ENCODE measurements at regions not wholly inside any gene's neighbourhood (a gene's known extent, or its start where the extent isn't known, plus 50 kb on each side); places are given as distances from the start of the nearest gene placed in this dataset.
"Not testable (repeated sequence)": the region's sequence is repeated elsewhere in the genome, so short reads cannot be mapped to it uniquely, and the experiment has no call there.

DNA sequence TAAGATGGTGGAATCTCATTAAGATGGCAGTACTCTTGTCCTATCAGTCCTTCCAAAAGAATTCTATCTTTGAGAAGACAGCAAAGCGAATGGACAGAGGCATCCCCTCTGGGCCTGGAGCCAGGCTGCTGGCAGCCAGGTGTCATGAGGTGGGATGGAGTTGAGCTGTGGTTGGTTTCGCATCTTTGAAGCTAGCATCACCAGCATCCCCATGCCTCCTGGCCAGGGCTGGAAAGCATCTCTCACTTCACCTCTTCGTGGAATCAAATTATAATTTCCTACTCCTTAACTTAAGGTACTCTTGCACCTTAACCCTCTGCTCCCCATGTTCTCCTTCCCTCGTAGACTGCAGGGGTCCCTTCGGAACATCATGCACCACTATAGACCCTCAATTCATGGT is 248.3 kb downstream of the GADD45G start:
- intact Hi-C loops (cut with micrococcal nuclease): no loop called here

DNA sequence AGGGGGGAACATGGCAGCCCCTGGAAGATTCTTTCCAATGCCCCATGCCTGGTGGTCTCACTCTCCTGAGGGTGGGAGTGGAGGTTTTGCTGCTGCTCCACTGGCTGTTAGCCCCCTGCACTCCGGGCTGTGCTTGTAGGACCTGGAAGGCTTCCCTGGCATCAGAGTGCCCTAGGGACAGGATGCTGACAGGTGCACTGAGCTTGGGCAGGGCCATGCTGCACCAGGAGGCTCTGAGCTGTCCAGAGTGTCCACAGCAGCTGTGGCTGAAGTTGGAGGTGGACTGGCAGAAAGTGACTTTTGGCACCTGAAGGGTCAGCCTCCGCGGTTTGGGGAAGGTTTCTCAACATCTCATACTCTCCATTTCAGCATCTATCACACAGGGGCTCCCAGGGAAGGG is 249.1 kb downstream of the GADD45G start:
- intact Hi-C loops (cut with micrococcal nuclease): no loop called here

GRCh38 chr9:89854715-89855475 is 250.1 kb downstream of the GADD45G start:
- intact Hi-C loops (cut with micrococcal nuclease): no loop called here

- intact Hi-C loops (cut with micrococcal nuclease): not testable (repeated sequence)
Observed at GRCh38 chr9:89856296-89856695, 251.5 kb downstream of the GADD45G start.

- intact Hi-C loops (cut with micrococcal nuclease): not testable (repeated sequence)
Observed at GRCh38 chr9:89856950-89857349, 252.1 kb downstream of the GADD45G start.

- intact Hi-C loops (cut with micrococcal nuclease): not testable (repeated sequence)
Observed at GRCh38 chr9:89859842-89860241, 255.0 kb downstream of the GADD45G start.

GRCh38 chr9:89861371-89861770 is 256.6 kb downstream of the GADD45G start:
- intact Hi-C loops (cut with micrococcal nuclease): not testable (repeated sequence)

DNA sequence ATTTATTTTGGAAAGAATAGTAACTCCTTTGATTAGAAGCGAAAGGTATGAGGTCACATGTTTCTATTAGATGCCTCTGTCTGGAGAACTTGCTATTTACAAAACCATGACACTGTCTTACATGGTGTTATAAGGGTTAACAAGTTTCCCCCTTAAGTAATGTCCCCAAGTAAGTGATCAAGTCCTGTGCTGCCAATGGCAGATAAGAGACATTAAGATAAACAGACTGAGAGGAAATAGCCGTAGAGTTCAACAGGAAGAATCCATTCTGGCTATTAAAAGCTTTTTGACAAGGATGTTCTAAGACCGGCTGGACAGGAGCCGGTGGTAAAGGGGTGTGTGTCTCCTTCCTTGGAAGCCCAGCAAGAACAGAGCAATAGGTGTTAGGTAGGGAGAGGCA is 257.5 kb downstream of the GADD45G start:
- intact Hi-C loops (cut with micrococcal nuclease): no loop called here

DNA sequence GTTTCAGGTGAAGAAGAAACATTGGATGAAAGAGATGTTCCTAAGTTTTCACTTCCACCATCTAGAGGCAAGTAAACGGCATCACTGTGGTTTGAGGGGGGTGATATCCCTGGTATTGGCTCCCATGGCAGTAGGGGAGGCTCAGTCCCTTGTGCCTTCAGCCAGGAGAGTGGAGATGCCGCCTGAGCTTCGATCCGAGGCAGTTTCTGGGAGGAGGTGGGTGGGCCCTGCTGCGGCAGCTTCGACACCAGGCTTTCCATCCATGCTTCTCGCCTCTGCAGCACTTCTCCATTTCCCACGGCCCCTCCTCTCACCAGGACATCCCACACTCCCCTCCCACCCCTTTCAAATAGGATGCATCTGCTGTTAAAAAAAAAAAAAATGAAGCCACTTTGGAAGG is 258.3 kb downstream of the GADD45G start:
- intact Hi-C loops (cut with micrococcal nuclease): no loop called here

- intact Hi-C loops (cut with micrococcal nuclease): no loop called here
Observed at GRCh38 chr9:89863837-89864236, 259.0 kb downstream of the GADD45G start.

GRCh38 chr9:89864257-89864656 is 259.4 kb downstream of the GADD45G start:
- intact Hi-C loops (cut with micrococcal nuclease): no loop called here

DNA sequence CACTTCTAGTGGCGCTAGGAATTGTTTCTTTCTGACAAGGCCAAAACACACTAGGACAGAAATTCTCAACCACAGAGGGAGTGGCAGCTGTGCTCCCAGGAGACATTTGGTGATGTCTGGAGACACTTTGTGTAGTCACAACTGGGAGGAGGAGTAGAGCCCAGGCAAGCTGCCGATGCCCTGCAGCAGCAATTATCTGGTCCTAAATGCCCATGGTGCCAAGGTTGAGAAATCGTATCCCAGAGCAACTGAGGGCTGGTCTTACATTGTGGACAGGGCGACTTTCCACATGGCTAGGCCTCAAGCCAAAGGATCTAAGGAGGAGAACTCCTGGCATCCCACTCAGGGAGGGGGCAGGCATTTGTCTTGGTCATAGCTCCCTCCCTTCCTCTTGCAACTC is 259.9 kb downstream of the GADD45G start:
- intact Hi-C loops (cut with micrococcal nuclease): no loop called here

GRCh38 chr9:89865357-89865756 is 260.5 kb downstream of the GADD45G start:
- intact Hi-C loops (cut with micrococcal nuclease): no loop called here

DNA sequence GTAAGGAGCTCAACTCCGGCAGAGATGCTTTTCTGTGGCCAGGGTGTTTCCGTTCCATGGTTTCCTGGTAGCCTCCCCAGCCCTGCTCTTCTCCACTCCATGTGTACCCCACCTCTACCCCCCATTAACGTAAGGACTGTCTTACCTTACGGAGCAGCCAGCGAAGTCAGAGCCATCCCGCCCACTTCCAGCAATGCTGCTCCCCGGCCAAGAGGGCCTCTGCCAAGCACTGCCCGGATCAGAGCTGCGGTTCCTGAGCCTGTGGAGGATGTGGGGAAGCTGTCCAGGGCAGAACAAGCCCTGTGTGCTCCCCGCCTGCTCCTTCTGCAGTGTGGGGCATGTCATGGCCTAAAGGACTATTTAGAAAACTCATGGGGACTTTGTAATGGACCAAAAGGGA is 261.2 kb downstream of the GADD45G start:
- intact Hi-C loops (cut with micrococcal nuclease): no loop called here

DNA sequence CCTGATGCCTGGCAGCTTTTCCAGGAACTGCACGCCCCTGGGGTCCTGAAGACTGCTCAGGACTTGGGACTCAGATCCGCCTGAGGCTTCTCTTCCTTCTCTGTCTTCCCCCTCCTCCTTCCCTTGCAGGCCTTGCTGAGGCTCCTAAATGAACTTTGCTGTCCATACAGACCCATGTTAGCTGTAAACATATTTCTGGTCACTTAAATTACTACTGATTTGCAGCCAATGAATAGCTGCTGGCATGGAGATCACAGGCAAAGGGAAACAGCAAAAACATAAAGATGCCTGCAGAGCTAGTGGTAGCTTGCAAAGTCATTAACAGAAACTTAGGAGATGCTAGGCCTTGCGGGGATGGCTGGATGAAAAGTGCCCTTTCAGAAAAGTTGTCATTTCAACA is 261.9 kb downstream of the GADD45G start:
- intact Hi-C loops (cut with micrococcal nuclease): no loop called here

DNA sequence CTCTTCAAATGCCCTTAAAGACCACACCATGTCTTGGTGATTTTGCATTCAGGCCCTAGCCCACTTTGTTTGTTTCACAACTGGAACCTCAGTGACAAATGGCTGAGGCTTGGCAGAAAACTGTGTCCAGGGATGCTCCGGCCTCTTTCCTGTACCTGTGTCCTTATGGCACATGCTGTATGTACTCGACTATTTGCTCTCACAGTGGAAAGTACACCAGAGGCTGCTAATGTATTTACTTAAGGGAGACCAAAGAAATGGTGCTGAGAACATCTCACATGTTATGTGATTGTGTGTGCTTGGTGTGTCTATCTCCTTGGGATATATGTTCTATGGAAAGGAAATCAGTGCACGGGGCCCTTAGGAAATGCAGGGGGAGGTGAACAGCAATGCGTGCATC is 263.3 kb downstream of the GADD45G start:
- intact Hi-C loops (cut with micrococcal nuclease): no loop called here

DNA sequence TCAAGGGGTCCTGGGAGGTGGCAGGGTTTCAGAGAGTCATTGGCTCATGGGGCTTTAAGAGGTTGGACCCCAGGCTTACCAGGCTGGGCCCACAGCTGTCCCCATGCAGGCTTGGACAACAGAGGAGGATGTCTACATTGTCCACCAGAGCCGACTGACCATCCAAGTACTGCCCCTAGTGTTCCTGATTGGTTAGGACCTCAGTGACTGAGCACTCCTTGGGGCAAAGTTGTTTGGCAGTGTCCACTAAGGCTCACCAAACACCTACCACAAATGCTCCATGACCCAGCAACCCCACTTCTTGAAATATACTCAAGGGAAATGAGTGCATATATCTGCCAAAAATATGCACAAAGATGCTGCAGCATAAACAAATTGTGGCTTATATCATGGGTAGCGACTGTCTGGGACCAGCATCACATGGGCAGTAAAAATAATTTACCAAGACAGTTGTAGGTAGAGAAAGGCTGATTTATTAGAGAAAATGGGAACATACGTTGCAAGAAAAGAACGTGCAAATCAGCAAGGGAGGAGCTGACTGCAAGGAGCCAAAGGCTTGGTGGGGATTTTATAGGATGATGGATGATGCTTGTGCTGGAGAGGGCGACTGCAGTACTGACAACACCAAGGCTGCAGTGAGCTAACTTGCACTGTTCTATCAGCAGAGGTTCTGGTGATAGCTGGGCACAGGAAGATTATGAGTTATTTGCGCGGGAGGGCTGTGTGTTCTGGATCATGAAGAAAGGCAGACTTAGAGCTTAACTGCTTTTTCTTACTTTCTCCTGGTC is 265.2 kb downstream of the GADD45G start:
- intact Hi-C loops (cut with micrococcal nuclease): no loop called here

- intact Hi-C loops (cut with micrococcal nuclease): no loop called here
Observed at GRCh38 chr9:89871871-89872331, 267.1 kb downstream of the GADD45G start.

DNA sequence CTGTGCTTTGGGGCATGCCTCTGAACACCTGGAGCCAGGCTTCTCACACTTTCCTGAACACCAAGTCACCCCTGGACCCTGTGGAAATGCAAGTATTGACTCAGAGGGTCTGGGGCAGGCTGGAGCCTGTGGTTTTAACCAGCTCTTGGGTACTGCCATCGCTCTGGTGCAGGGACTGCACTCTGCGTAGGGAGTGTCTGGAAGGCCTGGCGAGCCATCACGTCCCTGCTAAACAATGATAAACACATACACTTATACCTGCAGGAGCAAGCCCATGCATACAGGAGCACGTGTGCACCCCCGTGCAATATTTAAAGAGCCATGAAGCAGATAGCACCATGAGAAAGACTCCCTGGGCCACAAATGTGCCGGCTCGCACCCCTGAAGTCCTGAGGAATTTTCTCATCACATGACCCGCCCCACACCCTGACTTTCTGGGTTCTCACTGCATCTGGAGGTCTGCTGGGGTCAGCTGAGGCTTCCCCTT is 267.7 kb downstream of the GADD45G start:
- intact Hi-C loops (cut with micrococcal nuclease): no loop called here

- intact Hi-C loops (cut with micrococcal nuclease): no loop called here
Observed at GRCh38 chr9:89872913-89873707, 268.3 kb downstream of the GADD45G start.

GRCh38 chr9:89873801-89874200 is 269.0 kb downstream of the GADD45G start:
- intact Hi-C loops (cut with micrococcal nuclease): no loop called here
